LoVo (cell line): ENCODE measurements at regions not wholly inside any gene's neighbourhood (a gene's known extent, or its start where the extent isn't known, plus 50 kb on each side); places are given as distances from the start of the nearest gene placed in this dataset.
"Not testable (repeated sequence)": the region's sequence is repeated elsewhere in the genome, so short reads cannot be mapped to it uniquely, and the experiment has no call there.

ENCODE experiments used
- DNase-seq: peaks from one replicate; pipeline ENCODE4 v3.0.0-alpha.2; 2016; ENCODE audit warnings: low spot score

GRCh38 chr4:20196476-20196875 is 55.2 kb upstream of the SLIT2 start:
- no peak for DNase-seq

DNA sequence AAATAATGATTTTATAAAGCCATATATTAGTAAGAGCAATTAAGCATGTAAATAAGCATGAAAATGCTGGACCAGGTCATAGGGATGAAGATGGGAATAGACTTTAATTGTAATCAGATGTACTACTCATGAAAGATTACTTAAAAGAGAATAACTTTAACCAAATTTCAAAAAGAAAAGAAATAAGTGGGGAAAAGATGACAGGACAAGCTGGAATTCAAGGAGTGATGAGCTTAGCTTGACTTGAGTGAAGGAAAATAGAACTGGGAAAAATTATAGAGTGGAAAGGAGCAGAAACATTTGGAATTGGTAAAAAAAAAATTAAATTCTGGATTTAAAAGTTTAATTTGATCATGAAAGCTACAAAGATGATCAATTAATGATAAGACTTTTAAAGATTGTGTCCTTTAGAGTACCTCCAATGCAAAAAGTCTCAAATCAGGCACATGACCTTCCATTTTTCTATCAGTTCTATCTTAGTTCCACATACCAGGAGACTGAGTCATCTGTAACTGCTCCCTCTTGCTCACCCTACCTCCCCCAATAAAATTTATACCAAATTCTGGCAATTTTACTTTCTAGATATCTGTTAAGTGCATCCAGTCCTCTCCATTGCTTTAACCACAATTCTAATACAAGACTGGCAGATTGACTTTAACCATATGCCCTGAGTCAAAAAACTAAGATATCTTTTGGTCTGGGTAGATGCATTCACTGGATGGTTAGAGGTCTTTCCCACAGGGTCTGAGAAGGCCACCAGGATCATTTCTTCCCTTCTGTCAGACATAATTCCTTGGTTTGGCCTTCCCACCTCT is 56.4 kb upstream of the SLIT2 start:
- DNase-seq: no peak

DNA sequence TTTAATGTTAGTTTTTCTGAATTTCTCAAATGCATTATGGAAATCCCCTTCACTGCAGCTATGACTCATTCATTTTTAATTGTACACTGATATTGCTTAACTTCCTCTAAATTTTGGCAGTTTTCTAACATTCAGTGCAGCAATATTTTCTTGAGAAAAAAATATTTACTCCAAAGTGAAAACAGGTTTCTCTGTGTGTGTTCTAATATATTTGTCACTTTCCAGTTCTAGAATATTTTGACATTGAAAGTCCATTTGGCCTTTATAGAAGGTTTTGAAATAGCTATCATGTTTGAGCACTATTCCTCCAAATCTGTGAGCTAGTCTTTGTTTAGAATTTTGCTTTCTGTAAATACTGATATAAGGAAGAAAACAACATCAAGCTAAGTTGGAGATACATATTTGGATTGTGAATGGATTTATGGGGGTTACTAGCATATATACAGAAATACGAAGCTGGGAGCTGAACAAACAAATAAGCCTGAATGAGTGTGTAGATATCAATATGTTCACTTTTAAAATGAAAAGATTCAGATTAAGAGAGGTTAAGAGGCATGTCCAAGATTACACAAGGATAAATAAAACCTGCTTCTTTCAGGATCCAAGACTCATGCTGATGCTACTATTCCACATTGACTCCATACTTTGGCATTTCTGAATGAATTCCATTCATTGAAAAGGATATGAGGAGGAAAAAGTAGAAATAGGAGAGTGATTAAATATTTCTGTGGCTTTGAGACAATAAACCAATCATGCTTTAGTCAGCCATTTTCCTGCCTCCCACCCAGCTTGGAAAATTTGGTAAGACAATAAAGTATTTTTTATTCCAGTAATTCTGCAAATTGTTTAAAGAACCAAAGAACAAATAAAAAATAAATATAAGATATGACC is 57.3 kb upstream of the SLIT2 start:
- DNase-seq: no peak

DNA sequence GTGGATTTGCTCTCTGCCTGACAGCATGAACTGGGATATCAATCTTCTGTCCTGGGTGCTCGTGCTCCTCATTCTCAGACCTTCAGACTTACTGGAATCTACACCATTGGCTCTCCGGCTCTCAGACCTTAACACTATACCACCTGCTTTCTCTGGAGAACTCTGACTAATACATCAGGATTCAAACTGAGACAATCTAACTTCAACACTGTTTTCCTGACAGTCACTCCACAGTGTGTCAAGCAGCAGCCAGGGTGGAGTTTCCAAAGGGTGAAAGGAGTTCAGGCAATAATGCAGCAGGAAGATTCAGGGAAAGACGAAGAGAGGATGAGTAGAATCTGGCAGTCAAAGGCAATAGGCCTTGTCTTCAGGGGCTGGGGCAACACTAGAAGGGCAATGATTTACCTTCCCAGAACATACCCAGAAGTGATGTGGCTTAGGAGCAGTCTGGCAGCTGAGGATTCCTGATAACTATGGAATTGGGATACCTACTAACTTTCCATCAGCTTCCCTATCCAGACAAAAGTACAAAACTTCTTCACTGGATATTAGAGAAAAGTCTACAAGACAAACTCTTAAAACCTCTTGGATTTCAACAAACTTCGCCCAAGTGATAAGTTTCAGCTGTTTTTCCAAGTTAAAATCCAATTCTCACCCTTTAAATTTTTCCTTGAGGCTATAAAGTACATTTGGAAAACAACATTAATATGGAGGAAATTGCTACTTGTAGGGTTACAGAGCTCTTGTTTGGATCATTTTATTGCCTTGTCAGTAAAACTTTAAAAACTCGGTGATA is 58.4 kb upstream of the SLIT2 start:
- no peak for DNase-seq

DNA sequence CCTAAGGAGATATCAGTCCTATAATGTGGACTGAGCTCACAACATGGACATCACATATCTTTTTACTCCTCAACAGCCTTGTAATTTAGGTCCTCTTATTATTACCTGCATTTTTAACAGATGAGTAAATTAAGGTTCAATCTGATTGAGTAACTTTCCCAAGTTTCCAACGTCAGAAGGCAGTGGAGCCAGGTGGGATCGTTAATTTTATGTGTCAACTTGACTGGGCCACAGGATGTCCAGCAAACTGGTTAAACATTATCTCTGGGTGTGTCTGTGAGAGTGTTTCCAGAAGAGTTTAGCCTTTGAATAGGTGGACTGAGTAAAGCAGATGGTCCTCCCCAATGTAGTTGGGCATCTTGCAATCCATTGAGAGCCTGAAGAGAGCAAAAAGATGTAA is 59.0 kb upstream of the SLIT2 start:
- DNase-seq: no peak

DNA sequence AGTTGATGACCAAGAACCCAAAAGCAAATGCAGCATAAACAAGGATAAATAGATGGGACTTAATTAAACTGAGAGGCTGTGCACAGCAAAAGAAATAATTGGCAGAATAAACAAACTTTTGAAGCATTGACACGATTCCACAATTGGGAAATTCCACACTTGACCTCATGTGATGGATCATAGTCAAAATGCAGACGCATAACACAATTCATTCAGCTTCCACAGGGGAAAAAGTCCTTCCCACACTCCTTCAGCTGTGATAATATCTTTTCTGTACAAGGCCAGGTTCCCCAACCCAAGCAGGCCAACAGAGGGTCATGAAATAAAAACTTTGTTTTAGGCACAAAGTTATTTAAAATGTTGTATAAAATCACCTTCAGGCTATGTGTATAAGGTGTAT is 66.6 kb upstream of the SLIT2 start:
- no peak for DNase-seq

DNA sequence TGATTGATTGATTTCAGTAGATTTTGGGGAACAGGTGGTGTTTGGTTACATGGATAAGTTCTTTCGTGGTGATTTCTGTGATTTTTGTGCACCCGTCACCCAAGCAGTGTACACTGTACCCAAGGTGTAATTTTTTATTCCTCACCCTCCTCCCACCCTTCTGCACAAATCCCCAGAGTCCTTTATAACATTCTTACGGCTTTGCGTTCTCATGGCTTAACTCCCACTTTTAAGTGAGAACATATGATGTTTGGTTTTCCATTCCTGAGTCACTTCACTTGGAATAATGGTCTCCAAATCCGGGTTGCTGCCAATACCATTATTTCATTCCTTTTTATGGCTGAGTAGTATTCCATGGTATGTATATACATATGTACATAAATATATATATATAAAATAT is 68.6 kb upstream of the SLIT2 start:
- not testable (repeated sequence) for DNase-seq

DNA sequence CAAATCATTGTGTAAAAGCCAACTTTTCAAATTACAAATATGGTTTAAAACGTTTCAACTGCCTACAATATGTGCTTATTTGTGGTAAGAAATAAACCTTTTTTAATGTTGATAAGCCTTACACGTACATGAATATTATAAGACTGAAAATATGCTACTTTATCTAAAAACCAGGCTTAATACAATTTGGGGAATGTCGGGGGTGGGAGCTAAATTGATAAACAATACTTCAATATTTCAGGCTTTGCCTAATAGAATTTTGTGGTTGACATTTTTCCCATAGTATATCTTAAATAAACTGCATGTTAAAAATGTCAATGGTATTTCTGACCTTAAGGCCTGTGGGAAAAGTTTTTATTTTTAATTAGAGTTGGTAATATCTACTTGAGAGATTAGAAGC is 69.8 kb upstream of the SLIT2 start:
- no peak for DNase-seq

GRCh38 chr4:20180509-20180908 is 71.2 kb upstream of the SLIT2 start:
- DNase-seq: no peak

- no peak for DNase-seq
Observed at GRCh38 chr4:20178902-20179576, 72.7 kb upstream of the SLIT2 start.

DNA sequence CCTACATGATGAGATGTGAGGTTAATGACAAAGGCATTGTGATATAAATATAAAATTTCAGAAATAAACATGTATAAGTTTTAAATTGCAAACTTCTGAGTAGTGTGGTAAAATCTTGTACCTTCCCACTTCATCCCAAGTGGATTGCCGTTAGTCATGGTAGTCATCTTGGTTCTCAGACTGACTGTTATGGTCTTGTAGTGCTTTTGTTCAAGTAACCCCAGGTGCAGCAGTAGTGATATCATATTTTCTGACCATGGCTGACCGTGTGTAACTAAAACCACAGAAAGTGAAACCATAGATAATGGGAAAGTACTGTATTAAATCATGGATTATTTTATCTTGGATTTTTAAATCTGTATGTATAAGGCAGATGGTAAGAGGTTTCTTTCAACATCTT is 74.8 kb upstream of the SLIT2 start:
- DNase-seq: no peak

- DNase-seq: no peak
Observed at GRCh38 chr4:20172070-20172760, 79.5 kb upstream of the SLIT2 start.

DNA sequence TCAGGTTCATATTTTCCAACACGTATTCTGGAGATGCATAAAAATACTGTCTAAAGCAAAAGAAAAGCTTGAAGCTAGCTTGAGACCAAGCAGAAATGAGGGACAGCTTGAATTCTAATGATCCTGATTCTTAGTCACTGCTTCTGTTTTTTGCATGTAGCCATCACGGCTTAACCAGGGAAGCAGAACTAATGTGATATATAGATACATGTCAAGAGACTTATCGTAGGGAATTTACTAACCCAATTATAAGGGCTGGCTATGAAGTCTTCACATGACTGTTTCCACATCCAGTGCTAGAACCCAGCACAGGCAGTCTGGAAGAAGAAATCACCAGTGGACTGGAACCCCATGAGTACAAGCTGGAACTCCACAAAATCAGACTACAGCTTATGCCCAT is 85.2 kb upstream of the SLIT2 start:
- DNase-seq: no peak

- DNase-seq: no peak
Observed at GRCh38 chr4:20159516-20159915, 92.2 kb upstream of the SLIT2 start.

DNA sequence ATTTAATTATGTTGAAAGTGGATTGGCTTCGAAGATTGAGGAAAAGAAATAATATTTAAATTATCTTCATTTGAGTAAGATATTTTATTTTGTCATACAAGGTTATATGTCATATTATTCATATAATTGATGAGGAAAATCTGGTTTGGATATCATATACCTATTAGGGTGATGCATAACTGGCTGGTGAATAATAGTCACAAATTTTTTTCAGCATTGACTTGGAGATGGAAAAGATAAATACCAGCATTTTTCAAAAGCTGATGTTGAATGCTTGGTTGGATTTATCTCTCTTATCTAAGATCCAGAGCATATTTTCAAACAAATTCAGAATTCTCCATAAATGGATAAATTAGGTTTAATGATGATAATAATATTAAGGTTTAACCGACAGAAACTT is 93.5 kb upstream of the SLIT2 start:
- DNase-seq: no peak

DNA sequence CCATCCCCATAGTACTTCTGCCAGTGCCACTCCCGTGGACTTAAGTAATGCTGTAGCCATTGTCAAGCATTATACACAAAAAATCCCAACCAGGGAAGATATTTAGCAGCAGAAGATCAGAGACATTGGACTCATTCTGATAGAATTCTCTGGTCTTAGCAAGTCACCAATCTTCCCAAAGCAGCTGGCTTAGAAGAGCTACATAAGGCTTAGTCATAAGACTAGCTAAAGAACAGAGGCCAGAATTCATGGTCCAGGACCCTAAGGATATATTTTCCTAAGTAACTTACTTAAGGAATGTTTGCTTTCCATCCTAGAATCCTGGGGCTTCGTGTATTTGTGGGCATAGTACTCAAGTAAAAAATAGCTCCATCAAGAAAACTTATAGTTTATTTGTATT is 100.3 kb upstream of the SLIT2 start:
- DNase-seq: no peak

GRCh38 chr4:20149143-20149542 is 102.6 kb upstream of the SLIT2 start:
- not testable (repeated sequence) for DNase-seq

- DNase-seq: no peak
Observed at GRCh38 chr4:20137176-20137575, 114.5 kb upstream of the SLIT2 start.

GRCh38 chr4:20127626-20128025 is 124.1 kb upstream of the SLIT2 start:
- no peak for DNase-seq

DNA sequence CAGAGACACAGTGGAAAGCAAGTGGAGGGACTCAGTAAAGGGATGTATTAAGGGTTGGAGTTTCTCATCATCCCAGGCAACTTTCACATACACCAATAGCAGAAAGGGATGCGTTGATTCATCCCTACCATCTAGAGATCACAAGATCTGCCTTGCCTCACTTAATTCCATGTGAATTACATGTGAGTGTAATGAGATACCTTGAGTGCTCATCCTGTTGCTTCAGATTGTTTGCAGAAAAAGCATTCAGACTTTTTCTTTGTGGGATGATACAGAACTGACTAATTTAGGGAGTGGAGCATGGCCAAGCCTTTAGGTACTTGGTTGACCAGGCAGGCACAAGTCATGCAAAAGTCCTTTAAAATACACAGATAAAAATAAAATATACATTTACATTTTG is 124.8 kb upstream of the SLIT2 start:
- no peak for DNase-seq

GRCh38 chr4:20124317-20125026 is 127.2 kb upstream of the SLIT2 start:
- DNase-seq: no peak
